GM12878 (cell line): ENCODE measurements at regions not wholly inside any gene's neighbourhood (a gene's known extent, or its start where the extent isn't known, plus 50 kb on each side); places are given as distances from the start of the nearest gene placed in this dataset.

Source experiments
- ATAC-seq: fragments of 200-7000 bp; cut with Tn5 transposase; 3 replicates; pipeline ENCODE4 v1.9.1; 2020; ENCODE audit warnings: mild to moderate bottlenecking, moderate library complexity
- BruUV-seq: library from RNA; stranded (reverse); fragments of 400-500 nt; replicated peaks from 2 replicates; lab custom pipeline; 2021; lab: Mats Ljungman, UMichigan
- CTCF ChIA-PET: fragments of 300-600 bp; sonication (Branson Sonifier 250); formaldehyde crosslinking; extraction: SDS; loops from one replicate; lab custom pipeline; 2021; ENCODE audit warnings: inconsistent platforms; lab: Yijun Ruan, JAX
- POLR2A ChIA-PET: fragments of 350-600 bp; formaldehyde crosslinking; extraction: SDS; loops from one replicate; lab custom pipeline; 2021; ENCODE audit warnings: inconsistent platforms; lab: Charles Lee
- RAD21 ChIA-PET: fragments of 300-600 bp; sonication (Branson Sonifier 250); formaldehyde crosslinking; loops from one replicate; lab custom pipeline; 2023; ENCODE audit warnings: antibody characterized with exemption; ENCODE audit not compliant: unreplicated experiment; lab: Charles Lee
- SMC1A ChIA-PET: fragments of 300-600 bp; sonication (Branson Sonifier 250); formaldehyde crosslinking; loops from one replicate; lab custom pipeline; 2023; ENCODE audit not compliant: unreplicated experiment, uncharacterized antibody; lab: Charles Lee
- DNase-seq: peaks from one replicate; pipeline ENCODE4 v3.0.0-alpha.2; 2011; ENCODE audit warnings: low read depth, low spot score
- FAIRE-seq: peaks from 3 replicates; lab custom pipeline; 2011; peaks lifted over from hg19 to GRCh38; lab: Jason Lieb, UNC
- H2AFZ ChIP-seq: 2 replicates; pipeline ENCODE4 v1.6.0; 2011; ENCODE audit warnings: low read depth, low read length, control low read depth; ENCODE audit not compliant: control insufficient read depth
- H3K27ac ChIP-seq: 2 replicates; pipeline ENCODE4 v1.5.1; 2011; ENCODE audit warnings: control low read depth; ENCODE audit not compliant: control insufficient read depth, insufficient read depth
- H3K27me3 ChIP-seq, 2 experiments: replicated peaks in 1 of 2; 2 replicates each; pipeline versions ENCODE4 v1.6.0 to v1.6.1; 2011; ENCODE audit warnings: low read length in 1 of 2; ENCODE audit not compliant: control insufficient read depth in 2 of 2, insufficient read depth in 2 of 2
- H3K36me3 ChIP-seq, 2 experiments: 2 replicates each; pipeline ENCODE4 v1.5.1; 2011; ENCODE audit warnings: low read length in 1 of 2; ENCODE audit not compliant: control insufficient read depth in 2 of 2, insufficient read depth in 2 of 2
- H3K4me1 ChIP-seq: 2 replicates; pipeline ENCODE4 v1.6.1; 2011; ENCODE audit warnings: mild to moderate bottlenecking, low read length, moderate library complexity, mixed read lengths; ENCODE audit not compliant: control insufficient read depth, insufficient read depth
- H3K4me2 ChIP-seq: 2 replicates; pipeline ENCODE4 v1.6.0; 2011; ENCODE audit warnings: control low read depth; ENCODE audit not compliant: control insufficient read depth, insufficient read depth
- H3K4me3 ChIP-seq: fragments of 200-600 bp; sonication (generic); 2 replicates; pipeline ENCODE4 v1.5.1; 2016
- H3K79me2 ChIP-seq: 2 replicates; pipeline ENCODE4 v1.6.0; 2011; ENCODE audit warnings: low read length; ENCODE audit not compliant: control insufficient read depth, insufficient read depth
- H3K9ac ChIP-seq: 2 replicates; pipeline ENCODE4 v1.8.0; 2011; ENCODE audit warnings: low read length, control low read depth, mixed read lengths; ENCODE audit not compliant: control insufficient read depth, insufficient read depth
- H3K9me3 ChIP-seq: replicated peaks from 3 replicates; pipeline ENCODE4 v1.5.1; 2011; ENCODE audit warnings: mild to moderate bottlenecking, low read length; ENCODE audit not compliant: control insufficient read depth, insufficient read depth
- H4K20me1 ChIP-seq: 2 replicates; pipeline ENCODE4 v1.6.0; 2011; ENCODE audit not compliant: control insufficient read depth, insufficient read depth
- ASH2L ChIP-seq: fragments of 300-600, 200-600 bp; sonication (generic); IDR thresholded peaks from 2 replicates; pipeline ENCODE4 v1.6.1; 2017; ENCODE audit warnings: low read depth, mild to moderate bottlenecking, borderline replicate concordance
- BRCA1 ChIP-seq: IDR thresholded peaks from 2 replicates; pipeline ENCODE4 v1.6.1; 2011; ENCODE audit warnings: low read depth, low read length, improper control_type of control experiment
- SMAD1 ChIP-seq: fragments of 450-650 bp; IDR thresholded peaks from 2 replicates; pipeline ENCODE4 v1.6.1; 2018; ENCODE audit warnings: mild to moderate bottlenecking, low read depth; ENCODE audit not compliant: partially characterized antibody
- SPI1 ChIP-seq: IDR thresholded peaks from 2 replicates; pipeline ENCODE4 v1.6.1; 2011; ENCODE audit warnings: low read depth, mild to moderate bottlenecking, low read length, moderate library complexity, borderline replicate concordance; ENCODE audit not compliant: insufficient read depth
- ZNF592 ChIP-seq: fragments of 450-650 bp; IDR thresholded peaks from 2 replicates; pipeline ENCODE4 v1.6.1; 2017; ENCODE audit warnings: mild to moderate bottlenecking, moderate library complexity
- whole genome bisulfite sequencing: methylation state at CpG from one replicate; pipeline ENCODE4 v1.1.6; 2016; ENCODE audit warnings: low lambda C conversion rate; ENCODE audit not compliant: insufficient replicate concordance, insufficient coverage; ENCODE audit errors: missing lambda C conversion rate; 5-methylcytosine and 5-hydroxymethylcytosine counted together
- in situ Hi-C: fragments of 300-500 bp; cut with MboI; formaldehyde crosslinking; loops from 9 replicates; pipeline ENCODE4 v1.14.3; 2018; ENCODE audit warnings: mixed read lengths
- intact Hi-C: fragments of 100-400 bp; cut with micrococcal nuclease; formaldehyde crosslinking; loops from one replicate; pipeline ENCODE4 v1.14.2; 2022; ENCODE audit not compliant: unreplicated experiment

DNA sequence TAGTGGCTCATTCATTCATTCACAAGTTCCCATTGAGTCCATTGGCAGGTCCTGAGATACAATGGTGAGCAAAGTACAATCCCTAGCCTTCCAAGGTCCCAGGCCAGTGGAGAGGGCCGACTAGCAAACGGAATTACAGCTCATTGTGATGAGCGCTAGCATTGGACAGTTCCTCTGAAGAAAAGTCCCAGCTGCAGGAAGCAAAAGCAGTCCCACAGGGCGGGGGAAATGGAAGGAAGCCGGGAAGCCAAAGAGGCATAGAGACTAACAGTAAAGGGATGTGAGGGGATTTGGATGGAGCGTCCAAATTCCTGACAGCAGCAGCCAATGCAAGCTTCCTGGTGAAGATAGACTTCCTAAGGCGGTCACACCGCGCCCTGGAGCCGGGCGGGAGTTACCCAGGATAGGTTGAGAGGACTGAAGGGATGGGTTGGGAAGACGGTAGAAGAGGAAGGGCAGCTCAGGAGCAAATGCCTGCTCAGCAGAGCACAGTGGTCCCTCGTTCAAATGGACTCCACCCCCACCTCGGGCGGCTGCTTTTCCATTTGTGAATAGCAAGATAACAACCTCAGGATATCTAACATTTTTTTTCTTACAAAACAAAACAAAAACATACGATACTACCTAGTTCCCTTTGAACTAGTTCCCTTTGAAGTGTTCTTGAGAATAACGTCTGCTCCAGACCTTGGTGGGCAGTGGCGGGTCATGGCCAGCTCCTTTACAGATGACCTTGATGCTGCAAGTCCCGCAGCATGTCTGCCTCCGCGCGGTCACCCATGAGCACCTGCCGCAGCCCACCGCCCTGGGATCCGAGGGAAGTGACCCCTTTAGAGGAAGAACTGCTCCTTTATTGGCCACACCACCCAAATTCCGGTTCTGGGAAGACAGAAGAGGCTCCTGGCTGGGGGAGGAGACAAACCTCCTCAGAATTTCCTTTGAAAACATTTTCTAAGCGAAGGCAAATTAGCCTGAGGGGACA, 132.9 kb downstream of the RASSF10 start:
- Histone ChIP-seq H3K4me2 (no peak overlapping the region), H3K4me1 (no peaks in the 10 kb centered on the region), H4K20me1 (no peaks in the 10 kb centered on the region), H3K27me3 (no peaks in the 10 kb centered on the region; a peak in 1 of 4 replicates), H3K79me2 (no peaks in the 10 kb centered on the region), H3K9ac (no peak overlapping the region), H2AFZ (no peak overlapping the region), H3K36me3 (no peaks in the 10 kb centered on the region), H3K4me3 (no peak overlapping the region), H3K27ac (no peak overlapping the region), H3K9me3 (no peaks in the 10 kb centered on the region)
- in situ Hi-C loops (no loop called here), intact Hi-C loops (no loop called here)
- no peak for TF ChIP-seq SPI1
- TF ChIP-seq BRCA1: no peak
- TF ChIP-seq SMAD1: no peak
- no peak for TF ChIP-seq ZNF592
- no peak for TF ChIP-seq ASH2L
- POLR2A ChIA-PET: no interaction called here
- RAD21 ChIA-PET: no interaction called here
- 47% methylated on average over 27 of the region's 27 CpGs for WGBS
- DNase-seq (no peak), FAIRE-seq (no peak), ATAC-seq (no peak)
- BruUV-seq: no TSS peak
- CTCF ChIA-PET: interaction anchor here (0.7 to 1.4 kb wide), 3 partner anchors 10 to 130 kb away, joined by 3 to 4 read pairs (median 3); no protein-coding TSS in a partner anchor
- SMC1A ChIA-PET: interaction anchor here (1.4 to 2.8 kb wide), 4 partner anchors 10 to 129 kb away, joined by 3 to 21 read pairs (median 8); no protein-coding TSS in a partner anchor
